Fibroblast of skin of right quadriceps (primary cell): ENCODE measurements at regions not wholly inside any gene's neighbourhood (a gene's known extent, or its start where the extent isn't known, plus 50 kb on each side); places are given as distances from the start of the nearest gene placed in this dataset.
"Not testable (repeated sequence)": the region's sequence is repeated elsewhere in the genome, so short reads cannot be mapped to it uniquely, and the experiment has no call there.

ENCODE experiments used
- DNase-seq: peaks from one replicate; pipeline ENCODE4 v3.0.0-alpha.2; 2013

- not testable (repeated sequence) for DNase-seq
These were observed 234.2 kb downstream of the SHCBP1 start for GRCh38 chr16:46386805-46387620.

DNA sequence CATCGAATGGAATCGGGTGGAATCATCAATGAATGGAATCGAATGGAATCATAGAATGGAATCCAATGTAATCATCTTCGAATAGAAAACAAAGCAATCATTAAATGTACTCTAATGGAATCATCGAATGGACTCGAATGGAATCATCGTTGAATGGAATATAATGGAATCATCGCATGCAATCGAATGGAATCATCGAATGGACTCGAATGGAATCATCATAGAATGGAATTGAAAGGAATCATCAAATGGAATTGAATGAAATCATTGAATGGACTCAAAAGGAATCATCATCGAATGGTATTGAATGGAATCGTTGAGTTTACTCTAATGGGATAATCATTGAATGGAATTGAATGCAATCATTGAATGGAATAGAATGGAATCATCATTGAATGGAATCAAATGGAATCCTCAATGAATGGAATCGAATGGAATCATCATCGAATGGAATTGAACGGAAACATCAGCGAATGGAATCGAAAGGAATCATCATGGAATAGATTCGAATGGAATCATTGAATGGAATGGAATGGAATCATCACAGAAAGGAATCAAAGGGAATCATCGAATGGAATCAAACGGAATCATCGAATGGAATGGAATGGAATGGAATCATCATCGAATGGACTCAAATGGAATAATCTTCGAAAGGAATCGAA is 234.9 kb downstream of the SHCBP1 start:
- peak; percentile 62 for DNase-seq

- peak; percentile 53 for DNase-seq
These were observed 236.7 kb downstream of the SHCBP1 start for GRCh38 chr16:46384285-46385061.

- not testable (repeated sequence) for DNase-seq
These were observed 237.6 kb downstream of the SHCBP1 start for GRCh38 chr16:46383581-46383980.

DNA sequence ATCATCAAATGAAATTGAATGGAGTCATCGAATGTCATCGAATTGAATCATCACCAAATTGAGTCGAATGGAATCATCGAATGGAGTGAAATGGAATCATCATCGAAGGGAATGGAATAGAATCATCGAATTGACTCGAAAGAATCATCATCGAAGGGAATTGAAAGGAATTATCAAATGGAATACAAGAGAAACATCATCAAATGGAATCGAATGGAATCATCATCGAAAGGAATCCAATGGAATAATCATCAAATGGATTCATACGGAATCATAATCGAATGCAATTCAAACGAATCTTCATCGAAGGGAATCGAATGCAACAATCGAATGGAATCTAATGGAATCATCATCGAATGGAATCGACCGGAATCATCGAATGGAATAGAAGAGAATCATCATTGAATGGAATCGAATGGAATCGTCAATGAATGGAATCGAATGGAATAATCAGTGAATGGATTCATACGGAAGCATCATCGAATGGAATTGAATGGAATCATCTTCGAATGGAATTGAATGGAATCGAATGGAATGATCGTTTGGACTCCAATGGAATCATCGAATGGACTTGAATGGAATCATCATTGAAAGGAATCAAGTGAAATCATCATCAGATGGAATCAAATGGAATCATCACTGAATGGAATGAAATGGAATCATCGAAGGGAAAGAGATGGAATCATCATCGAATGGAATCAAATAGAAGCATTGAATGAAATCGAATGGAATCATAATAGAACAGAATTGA is 238.2 kb downstream of the SHCBP1 start:
- peak; percentile 49 for DNase-seq

GRCh38 chr16:46382079-46382478 is 239.1 kb downstream of the SHCBP1 start:
- not testable (repeated sequence) for DNase-seq

GRCh38 chr16:46381344-46381743 is 239.8 kb downstream of the SHCBP1 start:
- peak; percentile 6 for DNase-seq
